H9 (cell line): ENCODE measurements at regions not wholly inside any gene's neighbourhood (a gene's known extent, or its start where the extent isn't known, plus 50 kb on each side); places are given as distances from the start of the nearest gene placed in this dataset.

ENCODE experiments used
- DNase-seq: peaks from one replicate; pipeline ENCODE4 v3.0.0-alpha.2; 2017
- H2AFZ ChIP-seq: one replicate; pipeline ENCODE4 v1.6.1; 2013; ENCODE audit warnings: mild to moderate bottlenecking, low read length, control low read depth, moderate library complexity
- H2AK5ac ChIP-seq: 2 replicates; pipeline ENCODE4 v1.6.1; 2013; ENCODE audit warnings: low read length, control low read depth, mixed read lengths; ENCODE audit not compliant: insufficient read length
- H2BK120ac ChIP-seq: one replicate; pipeline ENCODE4 v1.6.1; 2013; ENCODE audit warnings: low read depth, mild to moderate bottlenecking, low read length, control low read depth, inconsistent platforms; ENCODE audit not compliant: poor library complexity, severe bottlenecking
- H2BK12ac ChIP-seq: 2 replicates; pipeline ENCODE4 v1.6.1; 2013; ENCODE audit warnings: low read length, control low read depth, mixed read lengths, low read depth; ENCODE audit not compliant: insufficient read length
- H2BK15ac ChIP-seq: 2 replicates; pipeline ENCODE4 v1.6.1; 2013; ENCODE audit warnings: low read depth, low read length, control low read depth
- H2BK20ac ChIP-seq: one replicate; pipeline ENCODE4 v1.6.1; 2013; ENCODE audit warnings: low read depth, mild to moderate bottlenecking, low read length, control low read depth, inconsistent platforms; ENCODE audit not compliant: poor library complexity, severe bottlenecking
- H2BK5ac ChIP-seq: 2 replicates; pipeline ENCODE4 v1.6.1; 2013; ENCODE audit warnings: low read length, control low read depth, mixed read lengths; ENCODE audit not compliant: insufficient read length
- H3K14ac ChIP-seq: 2 replicates; pipeline ENCODE4 v1.6.1; 2013; ENCODE audit warnings: low read length, control low read depth; ENCODE audit not compliant: insufficient read depth
- H3K18ac ChIP-seq: 2 replicates; pipeline ENCODE4 v1.6.1; 2013; ENCODE audit warnings: low read depth, mild to moderate bottlenecking, mixed read lengths, low read length, control low read depth; ENCODE audit not compliant: insufficient read length
- H3K23ac ChIP-seq: 2 replicates; pipeline ENCODE4 v1.6.1; 2013; ENCODE audit warnings: low read length, control low read depth, mixed read lengths, low read depth; ENCODE audit not compliant: insufficient read length
- H3K23me2 ChIP-seq: 2 replicates; pipeline ENCODE4 v1.6.1; 2013; ENCODE audit warnings: low read depth, mild to moderate bottlenecking, mixed read lengths, low read length, control low read depth; ENCODE audit not compliant: insufficient read length, poor library complexity, severe bottlenecking
- H3K27ac ChIP-seq: 2 replicates; pipeline ENCODE4 v1.5.1; 2013; ENCODE audit warnings: low read length, control low read depth, mixed read lengths, low read depth; ENCODE audit not compliant: insufficient read length
- H3K27me3 ChIP-seq: 2 replicates; pipeline ENCODE4 v1.6.1; 2013; ENCODE audit warnings: low read length, control low read depth, inconsistent platforms; ENCODE audit not compliant: insufficient read depth
- H3K4ac ChIP-seq: 2 replicates; pipeline ENCODE4 v1.6.1; 2013; ENCODE audit warnings: low read depth, mild to moderate bottlenecking, control low read depth, inconsistent platforms, low read length, moderate library complexity
- H3K4me1 ChIP-seq: 2 replicates; pipeline ENCODE4 v1.6.1; 2013; ENCODE audit warnings: low read length, control low read depth, inconsistent platforms; ENCODE audit not compliant: insufficient read depth
- H3K4me2 ChIP-seq: 2 replicates; pipeline ENCODE4 v1.6.1; 2013; ENCODE audit warnings: low read length, control low read depth, mixed read lengths; ENCODE audit not compliant: insufficient read length, insufficient read depth
- H3K56ac ChIP-seq: 2 replicates; pipeline ENCODE4 v1.6.1; 2013; ENCODE audit warnings: low read depth, mild to moderate bottlenecking, mixed read lengths, low read length, control low read depth; ENCODE audit not compliant: insufficient read length
- H3K79me1 ChIP-seq: 2 replicates; pipeline ENCODE4 v1.6.1; 2013; ENCODE audit warnings: low read depth, mild to moderate bottlenecking, moderate library complexity, low read length, control low read depth, inconsistent platforms; ENCODE audit not compliant: insufficient read depth, poor library complexity, severe bottlenecking
- H3K79me2 ChIP-seq: 2 replicates; pipeline ENCODE4 v1.6.1; 2013; ENCODE audit warnings: low read length, control low read depth, inconsistent platforms; ENCODE audit not compliant: insufficient read depth
- H3K9ac ChIP-seq: 2 replicates; pipeline ENCODE4 v1.6.1; 2013; ENCODE audit warnings: low read length, control low read depth, mixed read lengths; ENCODE audit not compliant: insufficient read length; ENCODE audit errors: extremely low read depth
- H3K9me3 ChIP-seq: one replicate; pipeline ENCODE4 v1.6.1; 2013; ENCODE audit warnings: low read depth, low read length, inconsistent platforms; ENCODE audit not compliant: control insufficient read depth
- H3T11ph ChIP-seq: one replicate; pipeline ENCODE4 v1.6.1; 2013; ENCODE audit warnings: mild to moderate bottlenecking, low read length, control low read depth, inconsistent platforms
- H4K20me1 ChIP-seq: one replicate; pipeline ENCODE4 v1.6.1; 2013; ENCODE audit not compliant: control insufficient read depth, insufficient read length, insufficient read depth
- H4K5ac ChIP-seq: 2 replicates; pipeline ENCODE4 v1.6.1; 2013; ENCODE audit warnings: low read depth, mild to moderate bottlenecking, mixed read lengths, low read length, control low read depth; ENCODE audit not compliant: insufficient read length
- H4K8ac ChIP-seq: replicated peaks from 2 replicates; pipeline ENCODE4 v1.6.1; 2013; ENCODE audit warnings: low read length, control low read depth, mixed read lengths, low read depth; ENCODE audit not compliant: insufficient read length
- H4K91ac ChIP-seq: 2 replicates; pipeline ENCODE4 v1.6.1; 2013; ENCODE audit warnings: low read depth, mild to moderate bottlenecking, moderate library complexity, mixed read lengths, low read length, control low read depth; ENCODE audit not compliant: insufficient read length
- H3K27ac Mint-ChIP-seq, 3 experiments: 2 replicates in 2 of 3; 3 replicates in 1 of 3; pipeline ENCODE4 v1.8.0; 2020 to 2021; ENCODE audit warnings: mixed read lengths in 3 of 3, mild to moderate bottlenecking in 1 of 3, moderate library complexity in 1 of 3
- H3K27me3 Mint-ChIP-seq: 2 replicates; pipeline ENCODE4 v1.8.0; 2021; ENCODE audit warnings: low read depth, mild to moderate bottlenecking, moderate library complexity, mixed read lengths
- H3K36me3 Mint-ChIP-seq, 3 experiments: 2 replicates in 2 of 3; 3 replicates in 1 of 3; pipeline ENCODE4 v1.8.0; 2020 to 2021; ENCODE audit warnings: low read depth in 3 of 3, mixed read lengths in 3 of 3; ENCODE audit not compliant: insufficient read depth in 1 of 3
- H3K4me1 Mint-ChIP-seq, 2 experiments: 2 replicates each; pipeline ENCODE4 v1.8.0; 2020; ENCODE audit warnings: mixed read lengths in 2 of 2
- H3K4me3 Mint-ChIP-seq, 2 experiments: 2 replicates in 1 of 2; 3 replicates in 1 of 2; pipeline ENCODE4 v1.8.0; 2020 to 2021; ENCODE audit warnings: mild to moderate bottlenecking in 2 of 2, mixed read lengths in 2 of 2, moderate library complexity in 1 of 2
- H3K9me3 Mint-ChIP-seq, 2 experiments: 2 replicates in 1 of 2; 3 replicates in 1 of 2; pipeline ENCODE4 v1.8.0; 2020; ENCODE audit warnings: mild to moderate bottlenecking in 2 of 2, mixed read lengths in 2 of 2, moderate library complexity in 1 of 2
- CTCF ChIP-seq: fragments of 200-600 bp; sonication (generic); conservative IDR thresholded peaks from 3 replicates; pipeline ENCODE4 v1.8.0; 2021; ENCODE audit warnings: antibody characterized with exemption, mild to moderate bottlenecking
- WGBS: extraction: QIAGEN DNeasy Blood & Tissue Kit; methylation state at CpG from one replicate; pipeline ENCODE4 v1.1.7; 2013; ENCODE audit warnings: missing lambda C conversion rate, low lambda C conversion rate, mixed read lengths; ENCODE audit not compliant: insufficient read length; ENCODE audit errors: extremely low coverage; 5-methylcytosine and 5-hydroxymethylcytosine counted together

DNA sequence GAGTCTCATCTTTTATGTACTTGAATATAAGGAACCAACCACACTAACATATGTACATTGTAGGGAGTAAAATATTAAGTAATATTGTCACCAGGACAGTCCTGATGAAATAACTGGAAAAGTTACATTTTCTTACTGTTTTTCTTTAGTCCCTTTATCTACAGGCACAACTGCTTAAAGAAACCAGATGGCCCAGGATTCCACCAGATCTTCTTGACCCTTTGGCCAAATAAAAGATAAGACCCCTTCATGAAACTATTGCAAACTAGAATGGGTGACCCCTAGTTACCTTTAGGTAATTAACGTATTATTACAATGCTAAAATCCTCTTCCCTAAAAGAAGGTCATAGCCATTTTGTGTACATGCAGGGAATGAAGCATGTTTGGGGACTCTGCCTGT lies 106.3 kb upstream of the FTMT start:
- Mint-ChIP-seq H3K36me3 (no peaks in the 10 kb centered on the region), H3K4me1 (peaks cover 5% of the 10 kb centered on the region in 2 experiments; a peak in 2 of 4 replicates), H3K9me3 (no peaks in the 10 kb centered on the region), H3K4me3 (no peak overlapping the region), H3K27me3 (no peaks in the 10 kb centered on the region), H3K27ac (no peak overlapping the region)
- Histone ChIP-seq H3K56ac (no peak overlapping the region), H4K8ac (no peak overlapping the region), H2AFZ (no peak overlapping the region), H3K4ac (no peak overlapping the region), H3K79me1 (no peaks in the 10 kb centered on the region), H3K9me3 (no peaks in the 10 kb centered on the region), H2BK120ac (no peak overlapping the region), H3K27ac (no peak overlapping the region), H3K18ac (no peak overlapping the region), H3K23ac (no peak overlapping the region), H3K14ac (no peak overlapping the region), H3T11ph (no peak overlapping the region), H4K91ac (no peak overlapping the region), H4K5ac (no peak overlapping the region), H2BK15ac (no peak overlapping the region), H2AK5ac (no peak overlapping the region), H3K27me3 (no peaks in the 10 kb centered on the region), H4K20me1 (no peaks in the 10 kb centered on the region), H2BK20ac (no peak overlapping the region), H3K4me2 (no peak overlapping the region), H3K79me2 (no peaks in the 10 kb centered on the region), H2BK5ac (no peak overlapping the region), H3K4me1 (no peaks in the 10 kb centered on the region), H3K23me2 (no peaks in the 10 kb centered on the region), H3K9ac (no peak overlapping the region), H2BK12ac (no peak overlapping the region)
- no peak for DNase-seq
- WGBS: no CpG with 5 or more reads among the region's 1 CpG
- no peak for TF ChIP-seq CTCF
